ENCODE measurements at regions not wholly inside any gene's neighbourhood (a gene's known extent, or its start where the extent isn't known, plus 50 kb on each side); places are given as distances from the start of the nearest gene placed in this dataset.

GRCh38 chr13:44136696-44137268 is 236.8 kb upstream of the SERP2 start:
- no peak for DNase-seq
- Histone ChIP-seq H3K27me3 (ENCODE audit: control insufficient read depth, insufficient read depth, low read length) (no peaks in the 10 kb centered on the region), H3K9me3 (ENCODE audit: control insufficient read depth in 2 of 3, insufficient read depth in 1 of 3, low read length in 3 of 3) (no peaks in the 10 kb centered on the region), H3K4me3 (ENCODE audit: low read length in 3 of 3) (no peak overlapping the region), H3K27ac (ENCODE audit: low read depth in 2 of 2, low read length in 2 of 2) (no peak overlapping the region), H3K36me3 (ENCODE audit: control insufficient read depth in 2 of 3, insufficient read depth in 3 of 3, low read length in 3 of 3) (no peaks in the 10 kb centered on the region), H3K4me1 (ENCODE audit: control insufficient read depth in 2 of 3, insufficient read depth in 2 of 3, low read depth in 1 of 3, low read length in 3 of 3) (peaks cover 0 to 10% (median 7%) of the 10 kb centered on the region in 3 donors), H3K9ac (ENCODE audit: low read length in 3 of 3) (no peak overlapping the region)
- no peak for TF ChIP-seq CTCF (IDR thresholded peaks at IDR 0.05; ENCODE audit: borderline replicate concordance, extremely low read depth, insufficient read depth)
- no peak for FAIRE-seq
- intact Hi-C loops (cut with DNase I): no loop called here

DNA sequence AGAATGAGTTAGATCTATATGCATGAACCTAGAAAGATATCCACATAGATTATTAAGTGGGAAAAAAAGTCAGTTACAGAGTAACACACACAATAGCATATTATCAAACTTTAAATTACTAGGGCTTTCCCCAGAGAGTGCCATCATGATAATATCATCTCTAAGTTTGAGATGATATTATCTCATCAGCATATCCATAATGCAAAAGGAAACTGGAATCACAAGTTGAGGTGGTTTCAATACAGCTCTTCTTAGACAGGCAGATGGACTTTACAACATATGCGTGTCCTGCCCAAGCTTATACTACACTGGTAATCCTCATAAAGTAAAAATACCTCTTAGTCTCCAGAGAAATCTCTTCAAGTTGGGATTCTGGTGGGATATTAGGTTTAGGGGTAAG is 236.2 kb upstream of the SERP2 start:
- no peak for DNase-seq
- H3K4me3 ChIP-seq (ENCODE audit: low read length in 3 of 3): no peak overlapping the region
- H3K27ac ChIP-seq (ENCODE audit: low read depth in 2 of 2, low read length in 2 of 2): no peak overlapping the region
- TF ChIP-seq CTCF (IDR thresholded peaks at IDR 0.05; ENCODE audit: borderline replicate concordance, extremely low read depth, insufficient read depth): no peak
- H3K4me1 ChIP-seq (ENCODE audit: control insufficient read depth in 2 of 3, insufficient read depth in 2 of 3, low read depth in 1 of 3, low read length in 3 of 3): peaks cover 0 to 10% (median 7%) of the 10 kb centered on the region in 3 donors
- intact Hi-C loops (cut with DNase I): no loop called here
- H3K36me3 ChIP-seq (ENCODE audit: control insufficient read depth in 2 of 3, insufficient read depth in 3 of 3, low read length in 3 of 3): no peaks in the 10 kb centered on the region
- no peak for FAIRE-seq
- H3K9me3 ChIP-seq (ENCODE audit: control insufficient read depth in 2 of 3, insufficient read depth in 1 of 3, low read length in 3 of 3): no peaks in the 10 kb centered on the region
- H3K9ac ChIP-seq (ENCODE audit: low read length in 3 of 3): no peak overlapping the region
- H3K27me3 ChIP-seq (ENCODE audit: control insufficient read depth, insufficient read depth, low read length): no peaks in the 10 kb centered on the region

DNA sequence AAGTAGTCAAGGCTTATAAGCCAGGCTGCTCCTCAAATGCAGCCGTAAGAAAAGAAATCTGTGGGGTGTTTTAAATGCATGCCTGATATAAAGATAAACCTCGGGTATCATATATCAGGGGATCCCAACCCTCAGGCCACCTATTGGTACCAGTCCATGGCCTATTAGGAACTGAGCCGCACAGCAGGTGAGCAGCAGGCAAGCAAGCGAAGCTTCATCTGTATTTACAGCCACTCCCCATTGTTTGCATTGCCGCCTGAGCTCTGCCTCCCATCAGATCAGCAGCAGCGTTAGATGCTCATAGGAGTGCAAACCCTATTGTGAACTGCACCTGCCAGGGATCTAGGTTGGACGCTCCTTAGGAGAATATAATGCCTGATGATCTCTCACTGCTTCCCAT is 233.5 kb upstream of the SERP2 start:
- H3K27ac ChIP-seq (ENCODE audit: low read depth in 2 of 2, low read length in 2 of 2): no peak overlapping the region
- FAIRE-seq (no peak), DNase-seq (peak in 1 of 5 donors; percentile 22)
- no peak overlapping the region for H3K4me3 ChIP-seq (ENCODE audit: low read length in 3 of 3)
- no peaks in the 10 kb centered on the region for H3K9me3 ChIP-seq (ENCODE audit: control insufficient read depth in 2 of 3, insufficient read depth in 1 of 3, low read length in 3 of 3)
- intact Hi-C loops (cut with DNase I): no loop called here
- no peaks in the 10 kb centered on the region for H3K27me3 ChIP-seq (ENCODE audit: control insufficient read depth, insufficient read depth, low read length)
- no peaks in the 10 kb centered on the region for H3K36me3 ChIP-seq (ENCODE audit: control insufficient read depth in 2 of 3, insufficient read depth in 3 of 3, low read length in 3 of 3)
- TF ChIP-seq CTCF (IDR thresholded peaks at IDR 0.05; ENCODE audit: borderline replicate concordance, extremely low read depth, insufficient read depth): no peak
- peaks cover 0 to 8% (median 7%) of the 10 kb centered on the region in 3 donors for H3K4me1 ChIP-seq (ENCODE audit: control insufficient read depth in 2 of 3, insufficient read depth in 2 of 3, low read depth in 1 of 3, low read length in 3 of 3)
- H3K9ac ChIP-seq (ENCODE audit: low read length in 3 of 3): no peak overlapping the region

Data from kidney (tissue), 13 donors.